Keratinocyte (primary cell): ENCODE measurements at regions not wholly inside any gene's neighbourhood (a gene's known extent, or its start where the extent isn't known, plus 50 kb on each side); places are given as distances from the start of the nearest gene placed in this dataset.

Experiments
- EZH2 ChIP-seq: IDR thresholded peaks from one replicate; pipeline ENCODE4 v1.6.1; 2012; ENCODE audit warnings: inconsistent platforms, mild to moderate bottlenecking, low read length, moderate library complexity
- TF ChIP-seq, protein P1 (sequence below), 3 experiments: IDR thresholded peaks in 1 of 3; conservative IDR thresholded peaks in 1 of 3; optimal IDR thresholded peaks in 1 of 3; 2 replicates in 2 of 3; 3 replicates in 1 of 3; pipeline versions ENCODE3 to v1.5.1; 2011; ENCODE audit warnings: low read length in 3 of 3, mild to moderate bottlenecking in 3 of 3, moderate library complexity in 2 of 3, control low read depth in 1 of 3, inconsistent platforms in 1 of 3; ENCODE audit not compliant: insufficient read depth in 2 of 3; ENCODE audit errors: extremely low read depth in 1 of 3

DNA sequence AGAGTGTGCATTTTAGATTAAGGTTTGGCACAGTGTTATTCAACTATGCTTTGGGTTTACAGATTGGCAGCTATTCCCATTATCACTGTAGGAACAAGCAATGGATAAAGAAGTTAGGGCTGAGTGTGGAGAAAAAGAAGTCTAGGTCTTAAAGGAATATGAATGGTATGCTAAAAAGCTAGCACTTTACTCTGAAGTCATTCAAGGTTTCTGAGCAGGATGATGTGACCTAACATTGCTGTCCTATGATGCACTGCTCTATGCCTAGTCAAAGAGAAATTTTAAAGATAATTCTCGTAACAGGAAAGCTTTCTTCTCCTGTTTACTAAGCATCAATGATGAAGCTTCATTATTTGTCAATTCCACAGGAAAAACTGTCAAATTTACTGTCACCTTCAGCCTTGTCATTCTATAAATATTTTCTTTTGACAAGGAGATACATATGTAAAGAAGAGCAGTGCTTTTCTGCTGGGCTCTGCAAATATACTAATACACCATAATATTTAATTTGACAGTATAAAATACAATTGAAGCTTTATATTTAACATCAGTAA lies 476.1 kb upstream of the PTPRD start:
- TF ChIP-seq, protein P1, sequence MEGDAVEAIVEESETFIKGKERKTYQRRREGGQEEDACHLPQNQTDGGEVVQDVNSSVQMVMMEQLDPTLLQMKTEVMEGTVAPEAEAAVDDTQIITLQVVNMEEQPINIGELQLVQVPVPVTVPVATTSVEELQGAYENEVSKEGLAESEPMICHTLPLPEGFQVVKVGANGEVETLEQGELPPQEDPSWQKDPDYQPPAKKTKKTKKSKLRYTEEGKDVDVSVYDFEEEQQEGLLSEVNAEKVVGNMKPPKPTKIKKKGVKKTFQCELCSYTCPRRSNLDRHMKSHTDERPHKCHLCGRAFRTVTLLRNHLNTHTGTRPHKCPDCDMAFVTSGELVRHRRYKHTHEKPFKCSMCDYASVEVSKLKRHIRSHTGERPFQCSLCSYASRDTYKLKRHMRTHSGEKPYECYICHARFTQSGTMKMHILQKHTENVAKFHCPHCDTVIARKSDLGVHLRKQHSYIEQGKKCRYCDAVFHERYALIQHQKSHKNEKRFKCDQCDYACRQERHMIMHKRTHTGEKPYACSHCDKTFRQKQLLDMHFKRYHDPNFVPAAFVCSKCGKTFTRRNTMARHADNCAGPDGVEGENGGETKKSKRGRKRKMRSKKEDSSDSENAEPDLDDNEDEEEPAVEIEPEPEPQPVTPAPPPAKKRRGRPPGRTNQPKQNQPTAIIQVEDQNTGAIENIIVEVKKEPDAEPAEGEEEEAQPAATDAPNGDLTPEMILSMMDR (optimal IDR thresholded peaks at IDR 0.05 in 1 of 3, IDR thresholded peaks at IDR 0.05 in 1 of 3, conservative IDR thresholded peaks at IDR 0.05 in 1 of 3; ENCODE audit: extremely low read depth in 1 of 3, insufficient read depth in 2 of 3, low read length in 3 of 3): no peak
- no peak for TF ChIP-seq EZH2
